ENCODE measurements at regions not wholly inside any gene's neighbourhood (a gene's known extent, or its start where the extent isn't known, plus 50 kb on each side); places are given as distances from the start of the nearest gene placed in this dataset.

DNA sequence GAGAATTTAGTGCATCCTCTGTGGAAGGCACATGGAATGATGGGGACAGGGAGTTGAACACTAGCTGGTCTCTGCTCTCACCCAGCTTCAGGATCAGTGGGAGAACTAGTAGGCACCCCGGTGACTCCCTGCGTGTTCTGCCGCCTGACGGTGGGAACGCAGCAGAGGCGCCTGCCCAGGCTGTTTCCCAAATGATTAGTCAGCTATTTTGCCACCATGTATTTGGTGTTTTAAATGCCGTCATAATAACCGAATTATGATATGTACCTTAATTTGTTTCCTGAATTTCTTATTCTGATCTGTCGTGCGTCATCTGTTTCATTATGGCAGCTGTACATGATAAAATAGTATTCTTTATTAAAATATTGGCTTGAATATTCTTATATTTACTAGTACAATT, 115.9 kb upstream of the GJB6 start:
- DNase-seq = no peak
- Histone ChIP-seq H3K36me3 (no peaks in the 10 kb centered on the region), H3K27ac (no peak overlapping the region), H3K4me1 (no peaks in the 10 kb centered on the region), H3K4me3 (no peak overlapping the region), H3K27me3 (no peaks in the 10 kb centered on the region), H3K9me3 (no peaks in the 10 kb centered on the region)
- TF ChIP-seq, protein P1, sequence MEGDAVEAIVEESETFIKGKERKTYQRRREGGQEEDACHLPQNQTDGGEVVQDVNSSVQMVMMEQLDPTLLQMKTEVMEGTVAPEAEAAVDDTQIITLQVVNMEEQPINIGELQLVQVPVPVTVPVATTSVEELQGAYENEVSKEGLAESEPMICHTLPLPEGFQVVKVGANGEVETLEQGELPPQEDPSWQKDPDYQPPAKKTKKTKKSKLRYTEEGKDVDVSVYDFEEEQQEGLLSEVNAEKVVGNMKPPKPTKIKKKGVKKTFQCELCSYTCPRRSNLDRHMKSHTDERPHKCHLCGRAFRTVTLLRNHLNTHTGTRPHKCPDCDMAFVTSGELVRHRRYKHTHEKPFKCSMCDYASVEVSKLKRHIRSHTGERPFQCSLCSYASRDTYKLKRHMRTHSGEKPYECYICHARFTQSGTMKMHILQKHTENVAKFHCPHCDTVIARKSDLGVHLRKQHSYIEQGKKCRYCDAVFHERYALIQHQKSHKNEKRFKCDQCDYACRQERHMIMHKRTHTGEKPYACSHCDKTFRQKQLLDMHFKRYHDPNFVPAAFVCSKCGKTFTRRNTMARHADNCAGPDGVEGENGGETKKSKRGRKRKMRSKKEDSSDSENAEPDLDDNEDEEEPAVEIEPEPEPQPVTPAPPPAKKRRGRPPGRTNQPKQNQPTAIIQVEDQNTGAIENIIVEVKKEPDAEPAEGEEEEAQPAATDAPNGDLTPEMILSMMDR (IDR thresholded peaks at IDR 0.05) = no peak
- TF ChIP-seq POLR2A (IDR thresholded peaks at IDR 0.05) = no peak

DNA sequence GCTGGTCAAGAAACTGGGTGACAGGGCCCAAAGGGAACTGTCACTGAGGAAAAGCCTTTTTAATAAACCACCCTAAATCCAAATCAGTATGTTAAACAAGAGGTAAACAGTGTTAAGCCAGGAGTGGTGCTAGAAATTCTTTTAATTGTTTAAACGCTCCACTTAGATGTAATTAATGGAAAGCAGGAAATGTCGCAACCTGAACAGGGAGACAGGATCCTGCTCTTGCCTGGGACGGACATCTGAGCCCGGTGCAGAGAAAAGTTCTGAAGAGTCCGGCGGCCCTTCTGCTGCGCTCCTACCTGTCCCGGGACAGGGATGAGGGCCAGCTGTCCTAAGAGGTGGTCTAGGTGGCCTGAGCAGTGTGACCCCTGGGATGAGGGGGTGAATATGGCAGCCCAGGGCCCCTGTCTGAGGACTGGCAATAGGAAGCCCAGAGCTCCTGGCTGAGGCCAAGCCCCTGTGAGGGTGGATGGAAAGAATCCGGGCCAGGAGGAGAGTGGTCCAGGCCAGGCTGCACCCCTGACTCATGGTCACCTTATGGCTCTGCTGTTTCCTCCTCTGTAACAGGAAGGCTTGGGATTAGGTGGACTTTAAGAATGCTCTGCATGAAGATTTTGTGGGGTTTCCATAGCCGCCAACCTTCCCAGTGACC, 112.8 kb upstream of the GJB6 start:
- TF ChIP-seq, protein P1 (IDR thresholded peaks at IDR 0.05) = no peak
- TF ChIP-seq POLR2A (IDR thresholded peaks at IDR 0.05) = no peak
- no peaks in the 10 kb centered on the region for H3K36me3 ChIP-seq

DNA sequence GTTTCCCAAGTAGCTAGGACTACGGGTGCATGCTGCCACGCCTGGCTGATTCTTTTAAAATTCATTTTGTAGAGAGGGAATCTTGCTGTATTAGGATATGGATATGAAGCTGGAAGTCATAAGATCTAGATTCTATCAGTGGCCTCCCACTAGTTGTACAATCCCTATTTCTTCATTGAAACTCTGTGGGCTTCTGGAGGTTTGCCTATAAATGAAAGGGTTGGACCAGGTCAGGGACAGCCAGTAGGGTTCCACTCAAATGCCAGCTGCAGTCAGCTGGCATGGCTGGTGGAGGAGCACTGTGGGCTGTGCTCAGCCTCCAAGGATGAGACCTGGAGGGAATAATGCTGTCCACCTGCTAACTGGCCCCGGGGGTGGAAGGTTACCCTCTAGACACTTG, 110.2 kb upstream of the GJB6 start:
- Histone ChIP-seq H3K9me3 (no peaks in the 10 kb centered on the region), H3K4me1 (no peaks in the 10 kb centered on the region), H3K36me3 (no peaks in the 10 kb centered on the region), H3K27ac (no peak overlapping the region), H3K4me3 (no peak overlapping the region), H3K27me3 (no peaks in the 10 kb centered on the region)
- TF ChIP-seq, protein P1 (IDR thresholded peaks at IDR 0.05) = no peak
- TF ChIP-seq POLR2A (IDR thresholded peaks at IDR 0.05) = no peak
- DNase-seq = no peak

More for the DNA sequence above, 112.8 kb upstream of the GJB6 start:
- Histone ChIP-seq H3K27me3 (no peaks in the 10 kb centered on the region), H3K4me3 (no peak overlapping the region), H3K9me3 (no peaks in the 10 kb centered on the region), H3K27ac (no peak overlapping the region), H3K4me1 (no peaks in the 10 kb centered on the region)
- DNase-seq = no peak

DNA sequence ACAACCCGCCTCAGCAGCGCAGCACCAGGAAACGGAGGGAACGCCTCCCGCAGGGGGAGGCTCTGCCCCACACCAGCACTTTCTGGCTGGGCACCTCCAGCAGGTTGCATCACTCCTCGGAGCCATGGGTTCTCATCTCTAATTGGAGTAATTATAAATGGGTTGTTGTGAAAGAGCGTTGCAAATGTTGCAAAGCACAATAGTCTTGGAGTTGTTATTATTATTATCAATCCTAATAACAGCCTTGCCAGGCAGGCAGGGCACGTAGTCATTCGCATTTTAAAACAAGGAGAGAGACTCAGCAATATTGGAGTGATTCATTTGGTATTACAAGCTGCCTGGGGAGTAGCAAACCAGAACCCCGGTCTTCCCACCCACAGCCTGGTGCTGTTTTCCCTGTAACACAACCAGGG, 108.6 kb upstream of the GJB6 start:
- TF ChIP-seq POLR2A (IDR thresholded peaks at IDR 0.05) = no peak
- TF ChIP-seq, protein P1 (IDR thresholded peaks at IDR 0.05) = no peak
- Histone ChIP-seq H3K9me3 (no peaks in the 10 kb centered on the region), H3K36me3 (no peaks in the 10 kb centered on the region), H3K4me3 (no peak overlapping the region), H3K27me3 (no peaks in the 10 kb centered on the region), H3K27ac (no peak overlapping the region), H3K4me1 (no peaks in the 10 kb centered on the region)
- no peak for DNase-seq

DNA sequence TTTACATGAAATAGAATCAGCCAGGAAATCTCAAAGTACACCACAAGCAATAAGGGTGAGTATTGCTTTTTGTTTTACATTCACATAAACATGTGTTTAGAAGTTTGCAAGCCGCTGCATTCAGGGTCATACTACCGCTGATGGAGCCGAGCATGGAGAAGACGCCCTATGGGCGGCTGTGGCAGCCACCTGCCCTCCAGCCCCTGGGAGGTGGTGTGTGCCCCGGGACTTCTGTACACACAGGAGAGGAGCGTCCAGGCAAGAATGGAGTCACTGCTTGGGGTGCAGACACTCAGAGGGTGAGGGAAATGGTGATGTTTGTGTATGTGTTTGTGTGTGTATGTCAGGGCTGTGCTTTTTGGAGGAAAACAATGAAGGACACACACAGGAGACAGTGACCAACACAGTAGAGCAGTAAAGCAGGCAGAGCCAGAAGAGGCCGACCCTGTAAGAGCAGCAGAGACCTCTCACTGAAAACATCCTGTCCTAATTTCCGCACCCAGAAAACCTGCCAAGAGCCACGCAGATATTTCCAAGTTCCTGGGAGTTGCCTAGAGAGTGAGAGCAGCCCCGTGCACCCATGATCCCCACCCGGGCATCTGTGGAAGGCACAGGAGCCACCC, 108.1 kb upstream of the GJB6 start:
- Histone ChIP-seq H3K36me3 (no peaks in the 10 kb centered on the region), H3K27me3 (no peaks in the 10 kb centered on the region), H3K4me3 (no peak overlapping the region), H3K9me3 (no peaks in the 10 kb centered on the region), H3K4me1 (no peaks in the 10 kb centered on the region), H3K27ac (no peak overlapping the region)
- DNase-seq = no peak
- TF ChIP-seq, protein P1 (IDR thresholded peaks at IDR 0.05) = no peak
- no peak for TF ChIP-seq POLR2A (IDR thresholded peaks at IDR 0.05)

Measured in Peyer's patch (tissue), 4 donors.